Transverse colon (tissue), 4 donors: ENCODE measurements at regions not wholly inside any gene's neighbourhood (a gene's known extent, or its start where the extent isn't known, plus 50 kb on each side); places are given as distances from the start of the nearest gene placed in this dataset.

Experiments used
- DNase-seq: peaks from one replicate; pipeline ENCODE4 v3.0.0-alpha.2; 2019
- H3K27ac ChIP-seq, 4 donors: fragments of 200-600 bp; sonication (generic); 2 replicates each; pipeline ENCODE4 v1.5.1; 2016 to 2018; ENCODE audit warnings: inconsistent platforms in 4 of 4
- H3K27me3 ChIP-seq: fragments of 200-600 bp; sonication (generic); 2 replicates; pipeline ENCODE4 v1.5.1; 2017; ENCODE audit warnings: inconsistent platforms
- H3K36me3 ChIP-seq, 4 donors: fragments of 200-600 bp; sonication (generic); 2 replicates each; pipeline ENCODE4 v1.5.1; 2017 to 2019; ENCODE audit warnings: inconsistent platforms in 4 of 4
- H3K4me1 ChIP-seq, 4 donors: fragments of 200-600 bp; sonication (generic); 2 replicates each; pipeline ENCODE4 v1.5.1; 2017 to 2020; ENCODE audit warnings: inconsistent platforms in 4 of 4
- H3K4me3 ChIP-seq, 4 donors: fragments of 200-600 bp; sonication (generic); 1 replicate in 1 of 4; 2 replicates in 3 of 4; pipeline versions ENCODE4 v1.5.1 to v1.6.1; 2017 to 2019; ENCODE audit warnings: inconsistent platforms in 4 of 4
- H3K9me3 ChIP-seq, 2 donors: fragments of 200-600 bp; sonication (generic); 2 replicates each; pipeline ENCODE4 v1.5.1; 2017 to 2019; ENCODE audit warnings: inconsistent platforms in 2 of 2
- EP300 ChIP-seq: sonication (generic); formaldehyde crosslinking; IDR thresholded peaks from one replicate; pipeline ENCODE4 v1.6.1; 2017; ENCODE audit warnings: antibody characterized with exemption, low read depth
- POLR2A ChIP-seq: fragments of 450-650 bp; IDR thresholded peaks from one replicate; pipeline ENCODE4 v1.6.1; 2016; ENCODE audit warnings: antibody characterized with exemption, mild to moderate bottlenecking, moderate library complexity
- POLR2AphosphoS5 ChIP-seq, 3 donors: sonication (generic); formaldehyde crosslinking; IDR thresholded peaks; one replicate each; pipeline ENCODE4 v1.6.1; 2016; ENCODE audit warnings: antibody characterized with exemption in 3 of 3
- WGBS, 2 donors: methylation state at CpG; one replicate each; pipeline ENCODE4 v1.1.5; 2018; ENCODE audit warnings: low coverage in 1 of 2; 5-methylcytosine and 5-hydroxymethylcytosine counted together
- in situ Hi-C, 4 donors: fragments of 200-750 bp; cut with MboI; loops; one replicate each; pipeline versions ENCODE4 v1.15.0 to v1.15.1; 2017; ENCODE audit warnings: low sequenced_read_pairs in 3 of 4, low pct_ligation_motif_present in 1 of 4, low pct_unique_long_range_greater_than_20kb in 1 of 4
- intact Hi-C: fragments of 100-400 bp; cut with DNase I; formaldehyde crosslinking; loops from one replicate; pipeline ENCODE4 v1.15.1; 2023; ENCODE audit warnings: low total_unique reads
- TF ChIP-seq, protein P1 (sequence below), 5 experiments: fragments of 200-600 bp in 3 of 5; fragments of 450-650 bp in 2 of 5; sonication (generic) in 3 of 5; IDR thresholded peaks; 1 replicate in 2 of 5; 2 replicates in 3 of 5; pipeline ENCODE4 v1.5.1; 2016 to 2017; ENCODE audit warnings: antibody characterized with exemption in 5 of 5, inconsistent platforms in 3 of 5, mild to moderate bottlenecking in 2 of 5, moderate library complexity in 1 of 5

DNA sequence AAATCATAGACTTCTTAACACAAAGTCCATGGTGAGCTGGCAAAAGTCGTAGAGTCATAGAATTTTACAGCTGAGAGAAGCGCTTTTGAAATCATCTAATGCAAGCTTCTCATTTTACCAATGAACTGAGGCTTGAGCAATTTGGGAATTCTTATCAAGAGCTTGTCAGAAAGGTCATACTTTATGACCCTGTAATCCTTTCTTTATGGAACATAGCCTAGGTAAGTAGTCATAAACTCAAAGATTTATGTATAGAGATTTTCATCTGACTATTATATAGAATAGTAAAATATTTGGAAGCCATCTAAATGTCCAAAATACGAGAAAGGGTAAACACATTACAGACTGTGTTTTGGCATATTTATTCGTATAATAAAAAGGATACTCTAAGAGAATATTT, 563.5 kb downstream of the PCDH7 start:
- in situ Hi-C loops (no loop called here), intact Hi-C loops (no loop called here)
- no peaks in the 10 kb centered on the region for H3K36me3 ChIP-seq
- peaks cover 0 to 4% (median 0%) of the 10 kb centered on the region in 4 donors for H3K4me1 ChIP-seq
- DNase-seq, result no peak
- H3K27ac ChIP-seq, result no peak overlapping the region
- WGBS, 2 donors, result 13 to 29% methylated on average over 4 of the region's 4 CpGs
- H3K9me3 ChIP-seq, result no peaks in the 10 kb centered on the region
- H3K27me3 ChIP-seq, result peaks cover 9% of the 10 kb centered on the region
- H3K4me3 ChIP-seq, result no peak overlapping the region
- TF ChIP-seq POLR2AphosphoS5 (IDR thresholded peaks at IDR 0.05), result no peak
- TF ChIP-seq, protein P1, sequence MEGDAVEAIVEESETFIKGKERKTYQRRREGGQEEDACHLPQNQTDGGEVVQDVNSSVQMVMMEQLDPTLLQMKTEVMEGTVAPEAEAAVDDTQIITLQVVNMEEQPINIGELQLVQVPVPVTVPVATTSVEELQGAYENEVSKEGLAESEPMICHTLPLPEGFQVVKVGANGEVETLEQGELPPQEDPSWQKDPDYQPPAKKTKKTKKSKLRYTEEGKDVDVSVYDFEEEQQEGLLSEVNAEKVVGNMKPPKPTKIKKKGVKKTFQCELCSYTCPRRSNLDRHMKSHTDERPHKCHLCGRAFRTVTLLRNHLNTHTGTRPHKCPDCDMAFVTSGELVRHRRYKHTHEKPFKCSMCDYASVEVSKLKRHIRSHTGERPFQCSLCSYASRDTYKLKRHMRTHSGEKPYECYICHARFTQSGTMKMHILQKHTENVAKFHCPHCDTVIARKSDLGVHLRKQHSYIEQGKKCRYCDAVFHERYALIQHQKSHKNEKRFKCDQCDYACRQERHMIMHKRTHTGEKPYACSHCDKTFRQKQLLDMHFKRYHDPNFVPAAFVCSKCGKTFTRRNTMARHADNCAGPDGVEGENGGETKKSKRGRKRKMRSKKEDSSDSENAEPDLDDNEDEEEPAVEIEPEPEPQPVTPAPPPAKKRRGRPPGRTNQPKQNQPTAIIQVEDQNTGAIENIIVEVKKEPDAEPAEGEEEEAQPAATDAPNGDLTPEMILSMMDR (IDR thresholded peaks at IDR 0.05), result no peak
- no peak for TF ChIP-seq POLR2A
- no peak for TF ChIP-seq EP300

DNA sequence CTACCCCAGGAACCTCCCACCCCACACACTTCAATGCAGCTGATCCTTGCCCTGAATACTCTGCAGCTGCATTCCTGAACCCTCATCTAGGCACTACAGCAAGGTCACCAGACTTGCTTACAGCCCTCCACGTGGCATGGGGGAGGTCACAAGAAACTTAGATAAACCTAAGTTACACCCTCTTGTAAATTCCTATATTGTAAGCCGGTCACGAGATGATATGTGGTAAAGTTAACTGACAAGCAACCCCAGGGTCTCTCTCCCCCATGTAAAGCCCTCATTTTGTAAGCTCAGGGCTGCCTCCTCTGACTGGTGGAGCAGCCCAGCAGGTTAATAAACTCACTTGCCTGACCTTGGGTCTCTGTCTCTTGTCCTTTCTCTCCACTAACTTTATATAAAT, 570.7 kb downstream of the PCDH7 start:
- H3K27ac ChIP-seq, result no peak overlapping the region
- no peak for DNase-seq
- H3K9me3 ChIP-seq, result no peaks in the 10 kb centered on the region
- no peak for TF ChIP-seq POLR2A
- TF ChIP-seq, protein P1 (IDR thresholded peaks at IDR 0.05), result no peak
- TF ChIP-seq POLR2AphosphoS5 (IDR thresholded peaks at IDR 0.05), result no peak
- no peak for TF ChIP-seq EP300
- intact Hi-C loops (no loop called here), in situ Hi-C loops (no loop called here)
- 29 to 40% methylated on average over 3 of the region's 3 CpGs for WGBS, 2 donors
- no peaks in the 10 kb centered on the region for H3K27me3 ChIP-seq
- H3K4me3 ChIP-seq, result no peak overlapping the region
- H3K36me3 ChIP-seq, result no peaks in the 10 kb centered on the region
- no peaks in the 10 kb centered on the region for H3K4me1 ChIP-seq

GRCh38 chr4:31291238-31291637, 571.1 kb downstream of the PCDH7 start:
- TF ChIP-seq EP300 (no peak), POLR2A (no peak), POLR2AphosphoS5 (IDR thresholded peaks at IDR 0.05) (no peak)
- TF ChIP-seq, protein P1 (IDR thresholded peaks at IDR 0.05), result no peak
- Histone ChIP-seq H3K9me3 (no peaks in the 10 kb centered on the region), H3K4me3 (no peak overlapping the region), H3K27me3 (no peaks in the 10 kb centered on the region), H3K4me1 (no peaks in the 10 kb centered on the region), H3K36me3 (no peaks in the 10 kb centered on the region), H3K27ac (no peak overlapping the region)
- 56 to 75% methylated on average over 1 of the region's 1 CpG for WGBS, 2 donors
- intact Hi-C loops (no loop called here), in situ Hi-C loops (no loop called here)
- DNase-seq, result no peak

DNA sequence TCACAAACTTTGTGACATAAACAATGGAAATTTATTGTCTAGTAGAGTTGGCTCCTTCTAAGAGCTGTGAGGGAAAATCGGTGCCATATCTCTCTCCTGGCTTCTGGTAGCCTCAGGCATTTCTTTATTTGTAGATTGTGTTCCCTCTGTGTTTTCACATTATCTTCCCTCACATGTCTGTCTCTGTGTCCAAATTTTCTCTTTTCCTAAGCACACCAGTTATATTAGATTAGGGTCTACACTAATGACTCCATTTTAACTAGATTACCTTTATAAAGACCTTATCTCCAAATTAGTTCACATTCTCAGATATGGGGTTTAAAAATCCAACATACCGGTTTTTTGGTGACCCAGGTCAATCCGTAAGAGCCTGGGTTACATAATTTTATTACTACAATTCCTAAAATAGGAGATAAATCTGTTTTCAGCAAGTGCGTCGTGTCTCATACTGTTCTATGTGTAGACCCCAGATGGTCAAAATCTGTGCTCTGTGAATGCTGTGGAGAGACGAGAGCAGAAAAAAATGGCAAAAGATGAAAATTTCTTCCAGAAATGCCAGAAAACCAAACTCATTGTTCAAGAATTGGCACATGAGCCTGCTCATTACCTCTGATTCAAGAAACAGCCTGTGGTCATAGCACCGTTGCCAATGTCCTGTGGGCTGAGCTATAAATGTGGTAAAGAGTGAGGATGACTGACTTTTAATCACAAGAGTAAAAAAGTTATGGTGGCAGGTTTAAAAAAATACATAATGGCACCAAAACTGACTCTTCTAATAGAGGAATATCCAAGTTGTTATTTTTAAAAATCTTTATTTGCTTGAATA, 574.7 kb downstream of the PCDH7 start:
- Histone ChIP-seq H3K36me3 (no peaks in the 10 kb centered on the region), H3K9me3 (no peaks in the 10 kb centered on the region), H3K4me1 (no peaks in the 10 kb centered on the region), H3K4me3 (no peak overlapping the region), H3K27ac (no peak overlapping the region), H3K27me3 (no peaks in the 10 kb centered on the region)
- in situ Hi-C loops, result no loop called here
- TF ChIP-seq EP300, result no peak
- TF ChIP-seq, protein P1 (IDR thresholded peaks at IDR 0.05), result no peak
- TF ChIP-seq POLR2A, result no peak
- no peak for TF ChIP-seq POLR2AphosphoS5 (IDR thresholded peaks at IDR 0.05)
- 78 to 86% methylated on average over 7 of the region's 7 CpGs for WGBS, 2 donors
- no peak for DNase-seq
- intact Hi-C loops, result no loop called here
